ENCODE measurements at regions not wholly inside any gene's neighbourhood (a gene's known extent, or its start where the extent isn't known, plus 50 kb on each side); places are given as distances from the start of the nearest gene placed in this dataset.
A peak's percentile ranks its signal among the peaks of the same experiment; 100 is the strongest.

GRCh38 chr12:124433147-124433874 lies 134.1 kb downstream of the NCOR2 start:
- Histone ChIP-seq H2AFZ (ENCODE audit: low read length, unreplicated experiment) (no peak overlapping the region), H3K4me1 (ENCODE audit: control insufficient read depth, insufficient read depth, low read length, unreplicated experiment) (peaks cover 9% of the 10 kb centered on the region), H3K36me3 (ENCODE audit: insufficient read depth, low read length) (no peaks in the 10 kb centered on the region), H3K4me3 (ENCODE audit: low read depth, low read length) (no peak overlapping the region), H3K79me2 (ENCODE audit: control insufficient read depth, insufficient read depth, low read length, unreplicated experiment) (no peaks in the 10 kb centered on the region), H3K27ac (ENCODE audit: low read depth, low read length) (no peak overlapping the region), H3K27me3 (ENCODE audit: insufficient read depth, low read length) (no peaks in the 10 kb centered on the region)

- no peaks in the 10 kb centered on the region for H3K79me2 ChIP-seq (ENCODE audit: control insufficient read depth, insufficient read depth, low read length, unreplicated experiment)
- no peak overlapping the region for H3K27ac ChIP-seq (ENCODE audit: low read depth, low read length)
- no peaks in the 10 kb centered on the region for H3K36me3 ChIP-seq (ENCODE audit: insufficient read depth, low read length)
- H2AFZ ChIP-seq (ENCODE audit: low read length, unreplicated experiment) = no peak overlapping the region
- H3K4me1 ChIP-seq (ENCODE audit: control insufficient read depth, insufficient read depth, low read length, unreplicated experiment) = peaks cover 18% of the 10 kb centered on the region
- no peaks in the 10 kb centered on the region for H3K27me3 ChIP-seq (ENCODE audit: insufficient read depth, low read length)
- no peak overlapping the region for H3K4me3 ChIP-seq (ENCODE audit: low read depth, low read length)
Measured at GRCh38 chr12:124432376-124432775, 135.0 kb downstream of the NCOR2 start.

- Histone ChIP-seq H3K4me1 (ENCODE audit: control insufficient read depth, insufficient read depth, low read length, unreplicated experiment) (peaks cover 21% of the 10 kb centered on the region), H3K4me3 (ENCODE audit: low read depth, low read length) (no peak overlapping the region), H3K27me3 (ENCODE audit: insufficient read depth, low read length) (no peaks in the 10 kb centered on the region), H2AFZ (ENCODE audit: low read length, unreplicated experiment) (no peak overlapping the region), H3K79me2 (ENCODE audit: control insufficient read depth, insufficient read depth, low read length, unreplicated experiment) (no peaks in the 10 kb centered on the region), H3K27ac (ENCODE audit: low read depth, low read length) (no peak overlapping the region), H3K36me3 (ENCODE audit: insufficient read depth, low read length) (no peaks in the 10 kb centered on the region)
Measured at GRCh38 chr12:124431971-124432370, 135.4 kb downstream of the NCOR2 start.

GRCh38 chr12:124430491-124430890 lies 135.6 kb downstream of the RFLNA start:
- H3K79me2 ChIP-seq (ENCODE audit: control insufficient read depth, insufficient read depth, low read length, unreplicated experiment) = no peaks in the 10 kb centered on the region
- no peaks in the 10 kb centered on the region for H3K36me3 ChIP-seq (ENCODE audit: insufficient read depth, low read length)
- no peak overlapping the region for H3K27ac ChIP-seq (ENCODE audit: low read depth, low read length)
- no peak overlapping the region for H2AFZ ChIP-seq (ENCODE audit: low read length, unreplicated experiment)
- no peak overlapping the region for H3K4me3 ChIP-seq (ENCODE audit: low read depth, low read length)
- H3K27me3 ChIP-seq (ENCODE audit: insufficient read depth, low read length) = no peaks in the 10 kb centered on the region
- peaks cover 21% of the 10 kb centered on the region for H3K4me1 ChIP-seq (ENCODE audit: control insufficient read depth, insufficient read depth, low read length, unreplicated experiment)

GRCh38 chr12:124429535-124429934 lies 134.6 kb downstream of the RFLNA start:
- Histone ChIP-seq H3K27me3 (ENCODE audit: insufficient read depth, low read length) (no peaks in the 10 kb centered on the region), H3K4me3 (ENCODE audit: low read depth, low read length) (no peak overlapping the region), H3K36me3 (ENCODE audit: insufficient read depth, low read length) (no peaks in the 10 kb centered on the region), H3K79me2 (ENCODE audit: control insufficient read depth, insufficient read depth, low read length, unreplicated experiment) (no peaks in the 10 kb centered on the region), H3K4me1 (ENCODE audit: control insufficient read depth, insufficient read depth, low read length, unreplicated experiment) (peaks cover 21% of the 10 kb centered on the region), H2AFZ (ENCODE audit: low read length, unreplicated experiment) (no peak overlapping the region), H3K27ac (ENCODE audit: low read depth, low read length) (no peak overlapping the region)

GRCh38 chr12:124428792-124429281 lies 133.9 kb downstream of the RFLNA start:
- Histone ChIP-seq H3K4me3 (ENCODE audit: low read depth, low read length) (no peak overlapping the region), H3K36me3 (ENCODE audit: insufficient read depth, low read length) (peaks cover 4% of the 10 kb centered on the region; the same call in 1 of the 2 replicates), H3K79me2 (ENCODE audit: control insufficient read depth, insufficient read depth, low read length, unreplicated experiment) (no peaks in the 10 kb centered on the region), H3K4me1 (ENCODE audit: control insufficient read depth, insufficient read depth, low read length, unreplicated experiment) (peaks cover 21% of the 10 kb centered on the region), H3K27ac (ENCODE audit: low read depth, low read length) (peak overlapping the region; percentile 57), H2AFZ (ENCODE audit: low read length, unreplicated experiment) (no peak overlapping the region), H3K27me3 (ENCODE audit: insufficient read depth, low read length) (no peaks in the 10 kb centered on the region)

- Histone ChIP-seq H2AFZ (ENCODE audit: low read length, unreplicated experiment) (no peak overlapping the region), H3K4me3 (ENCODE audit: low read depth, low read length) (no peak overlapping the region), H3K27ac (ENCODE audit: low read depth, low read length) (peak overlapping the region; percentile 57), H3K36me3 (ENCODE audit: insufficient read depth, low read length) (peaks cover 6% of the 10 kb centered on the region; the same call in 1 of the 2 replicates), H3K27me3 (ENCODE audit: insufficient read depth, low read length) (no peaks in the 10 kb centered on the region), H3K4me1 (ENCODE audit: control insufficient read depth, insufficient read depth, low read length, unreplicated experiment) (peaks cover 25% of the 10 kb centered on the region), H3K79me2 (ENCODE audit: control insufficient read depth, insufficient read depth, low read length, unreplicated experiment) (no peaks in the 10 kb centered on the region)
Measured at GRCh38 chr12:124428136-124428791, 133.4 kb downstream of the RFLNA start.

- Histone ChIP-seq H3K4me3 (ENCODE audit: low read depth, low read length) (no peak overlapping the region), H3K79me2 (ENCODE audit: control insufficient read depth, insufficient read depth, low read length, unreplicated experiment) (no peaks in the 10 kb centered on the region), H3K36me3 (ENCODE audit: insufficient read depth, low read length) (peaks cover 6% of the 10 kb centered on the region; the same call in 1 of the 2 replicates), H2AFZ (ENCODE audit: low read length, unreplicated experiment) (no peak overlapping the region), H3K4me1 (ENCODE audit: control insufficient read depth, insufficient read depth, low read length, unreplicated experiment) (peaks cover 37% of the 10 kb centered on the region), H3K27me3 (ENCODE audit: insufficient read depth, low read length) (no peaks in the 10 kb centered on the region), H3K27ac (ENCODE audit: low read depth, low read length) (no peak overlapping the region; the same call in 1 of the 2 replicates)
Measured at GRCh38 chr12:124426594-124427555, 132.0 kb downstream of the RFLNA start.

GRCh38 chr12:124425667-124426066 lies 130.8 kb downstream of the RFLNA start:
- Histone ChIP-seq H3K4me1 (ENCODE audit: control insufficient read depth, insufficient read depth, low read length, unreplicated experiment) (peaks cover 37% of the 10 kb centered on the region), H3K4me3 (ENCODE audit: low read depth, low read length) (no peak overlapping the region)

GRCh38 chr12:124424516-124424905 lies 129.6 kb downstream of the RFLNA start:
- Histone ChIP-seq H2AFZ (ENCODE audit: low read length, unreplicated experiment) (no peak overlapping the region), H3K4me1 (ENCODE audit: control insufficient read depth, insufficient read depth, low read length, unreplicated experiment) (peaks cover 37% of the 10 kb centered on the region), H3K4me3 (ENCODE audit: low read depth, low read length) (no peak overlapping the region), H3K36me3 (ENCODE audit: insufficient read depth, low read length) (peaks cover 17% of the 10 kb centered on the region; the same call in 1 of the 2 replicates), H3K27me3 (ENCODE audit: insufficient read depth, low read length) (no peaks in the 10 kb centered on the region), H3K27ac (ENCODE audit: low read depth, low read length) (no peak overlapping the region), H3K79me2 (ENCODE audit: control insufficient read depth, insufficient read depth, low read length, unreplicated experiment) (peaks cover 7% of the 10 kb centered on the region)

More at GRCh38 chr12:124425667-124426066, 130.8 kb downstream of the RFLNA start:
- H3K27ac ChIP-seq (ENCODE audit: low read depth, low read length) = no peak overlapping the region
- peaks cover 7% of the 10 kb centered on the region for H3K79me2 ChIP-seq (ENCODE audit: control insufficient read depth, insufficient read depth, low read length, unreplicated experiment)
- peaks cover 9% of the 10 kb centered on the region; the same call in 1 of the 2 replicates for H3K36me3 ChIP-seq (ENCODE audit: insufficient read depth, low read length)
- H3K27me3 ChIP-seq (ENCODE audit: insufficient read depth, low read length) = no peaks in the 10 kb centered on the region
- H2AFZ ChIP-seq (ENCODE audit: low read length, unreplicated experiment) = no peak overlapping the region
